GM18520 (cell line): ENCODE measurements at regions not wholly inside any gene's neighbourhood (a gene's known extent, or its start where the extent isn't known, plus 50 kb on each side); places are given as distances from the start of the nearest gene placed in this dataset.

Source experiments
- ATAC-seq: cut with Tn5 transposase; IDR thresholded peaks from one replicate; pipeline ENCODE4 v1.9.1; 2021; ENCODE audit not compliant: unreplicated experiment

DNA sequence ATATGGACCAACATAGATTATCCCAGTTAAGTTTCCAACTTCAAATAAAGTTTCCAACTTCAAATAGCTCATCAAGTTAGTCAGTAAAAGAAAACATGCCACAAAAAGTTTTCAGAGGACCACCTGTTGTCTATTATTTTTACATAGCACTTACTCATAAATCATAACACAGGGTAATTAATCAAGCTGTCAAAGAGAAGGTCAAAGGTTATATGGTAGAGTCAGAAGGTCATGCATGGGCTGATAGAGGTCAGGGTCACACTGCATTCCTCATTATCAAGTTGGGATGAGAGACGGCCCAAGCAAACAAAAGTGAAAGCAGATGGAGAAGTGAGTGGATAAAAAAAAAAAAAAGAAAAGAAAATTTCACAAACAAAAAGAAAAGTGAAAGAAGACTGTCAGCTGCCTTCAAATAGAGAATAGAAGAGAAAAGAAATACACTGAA is 145.5 kb upstream of the POU5F2 start:
- no peak for ATAC-seq

DNA sequence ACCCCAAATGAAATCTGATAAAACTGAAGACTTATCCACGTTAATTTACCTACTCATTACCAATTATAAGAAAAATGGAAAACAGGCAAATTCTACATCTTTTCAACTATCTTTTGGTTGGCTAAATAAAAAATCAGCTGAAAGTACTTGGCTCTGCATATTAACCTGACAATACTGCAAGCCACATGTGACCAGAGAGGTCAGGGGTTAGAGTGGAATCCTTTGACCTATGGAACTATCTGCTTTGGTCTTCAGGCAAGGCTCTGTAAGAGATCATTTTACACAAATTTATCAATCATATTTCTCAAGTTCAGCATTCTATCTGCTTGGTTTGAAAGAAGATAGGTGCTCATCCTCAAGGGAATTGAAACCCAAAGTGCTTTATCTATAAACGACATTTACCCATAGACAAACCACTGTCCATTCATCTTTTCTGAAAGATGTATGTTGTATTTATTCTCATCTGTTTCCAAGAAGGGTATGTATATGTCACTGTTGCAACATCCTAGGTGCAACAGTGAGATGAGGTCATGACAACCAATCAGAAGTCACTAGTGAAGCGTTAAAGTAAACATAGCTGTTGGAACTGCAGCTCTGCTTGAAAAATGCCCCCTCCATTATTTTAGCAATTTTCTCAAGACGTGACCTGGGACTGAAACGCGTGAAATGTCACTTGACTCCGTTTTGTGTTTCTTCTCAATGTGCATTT is 144.9 kb upstream of the POU5F2 start:
- no peak for ATAC-seq

DNA sequence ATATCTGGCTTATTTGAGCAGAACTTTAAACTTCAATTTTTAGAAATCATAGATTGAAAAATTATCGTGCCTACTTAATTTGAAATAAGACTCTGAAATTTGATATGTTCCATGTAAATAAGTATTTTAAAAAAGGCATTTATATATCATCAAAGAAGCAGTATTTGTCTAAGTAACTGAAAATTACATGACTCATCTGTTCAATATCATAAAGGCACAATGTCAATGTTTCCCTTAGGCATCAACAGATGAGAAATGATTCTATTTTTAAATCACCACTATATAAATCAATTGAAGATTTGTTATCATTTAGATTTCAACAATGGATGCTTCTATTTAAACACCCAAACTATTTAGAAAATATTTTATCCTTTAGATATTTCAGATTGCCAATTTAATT is 142.9 kb upstream of the POU5F2 start:
- ATAC-seq: no peak

DNA sequence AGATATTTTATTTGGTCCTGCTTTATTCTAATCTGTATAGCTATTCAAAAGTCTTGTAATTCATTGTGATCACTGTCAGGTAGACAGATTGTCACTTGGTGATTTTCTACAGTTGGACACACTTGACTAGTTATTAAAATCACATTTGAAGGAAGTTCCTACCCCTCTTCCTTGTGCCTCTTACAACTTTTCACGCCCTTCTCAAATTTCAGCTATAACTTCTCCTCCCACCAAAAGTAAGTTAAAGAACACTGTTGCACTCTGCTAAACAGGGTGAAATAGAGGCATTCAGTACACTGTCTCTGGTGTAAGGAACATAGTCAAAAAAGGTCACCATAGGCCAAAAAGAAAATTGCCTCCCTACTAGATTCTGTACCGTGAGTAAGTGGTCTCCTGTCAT is 142.1 kb upstream of the POU5F2 start:
- no peak for ATAC-seq

DNA sequence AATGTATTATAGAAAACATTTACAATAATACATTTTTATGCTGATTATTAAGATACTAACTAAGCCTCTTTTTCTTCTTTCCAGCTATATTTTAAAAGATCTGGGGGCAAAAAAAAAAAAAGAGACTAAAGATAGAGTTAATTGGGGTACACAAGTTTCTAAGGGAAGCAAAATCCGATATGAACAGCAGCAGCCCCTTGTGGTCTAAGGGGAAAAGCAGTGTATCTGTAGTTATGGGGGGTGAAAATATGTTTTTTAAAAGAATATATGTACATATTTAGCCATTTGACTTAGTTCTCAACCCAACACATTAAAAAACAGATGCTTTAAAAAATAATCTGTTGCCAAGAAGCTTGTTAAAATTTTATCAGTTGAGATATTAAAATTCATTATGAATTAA is 134.3 kb upstream of the POU5F2 start:
- no peak for ATAC-seq

DNA sequence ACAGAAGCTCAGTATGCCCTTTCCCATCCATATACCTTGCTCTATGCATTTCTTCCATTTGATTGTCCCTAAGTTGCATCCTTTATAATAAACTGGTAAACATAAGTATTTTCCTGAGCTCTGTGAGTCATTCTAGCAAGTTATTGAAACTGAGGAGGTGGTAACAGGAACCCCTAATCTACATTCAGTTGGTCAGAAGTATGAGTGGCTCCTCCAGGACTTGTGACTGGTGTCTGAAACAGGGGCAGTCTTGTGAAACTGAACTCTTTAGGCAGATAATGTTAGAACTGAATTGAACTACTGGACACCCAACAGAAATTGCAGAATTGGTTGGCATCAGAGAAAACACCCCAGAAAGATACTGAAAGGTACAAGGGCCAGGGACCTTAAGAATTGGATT is 133.1 kb upstream of the POU5F2 start:
- peak; percentile 69 for ATAC-seq

DNA sequence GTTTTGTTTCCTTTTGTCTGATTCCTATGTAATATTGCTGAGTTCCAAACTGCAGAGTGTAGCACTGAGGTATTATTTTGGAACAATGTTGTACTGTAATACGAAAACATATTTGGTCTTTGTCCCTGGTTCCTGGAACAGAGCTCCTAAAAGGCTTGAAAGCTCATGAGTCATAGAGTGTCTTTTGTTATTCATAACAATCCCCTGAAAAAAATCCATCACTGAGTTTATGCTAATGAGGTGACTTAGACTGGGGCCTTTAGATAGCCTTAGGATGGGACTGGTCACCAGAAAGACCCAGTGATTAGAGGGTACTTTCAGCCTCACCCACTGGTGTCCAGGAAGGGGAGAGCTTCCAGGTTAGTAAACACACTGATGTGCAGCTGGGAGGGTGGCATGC is 132.7 kb upstream of the POU5F2 start:
- peak; percentile 83 for ATAC-seq

DNA sequence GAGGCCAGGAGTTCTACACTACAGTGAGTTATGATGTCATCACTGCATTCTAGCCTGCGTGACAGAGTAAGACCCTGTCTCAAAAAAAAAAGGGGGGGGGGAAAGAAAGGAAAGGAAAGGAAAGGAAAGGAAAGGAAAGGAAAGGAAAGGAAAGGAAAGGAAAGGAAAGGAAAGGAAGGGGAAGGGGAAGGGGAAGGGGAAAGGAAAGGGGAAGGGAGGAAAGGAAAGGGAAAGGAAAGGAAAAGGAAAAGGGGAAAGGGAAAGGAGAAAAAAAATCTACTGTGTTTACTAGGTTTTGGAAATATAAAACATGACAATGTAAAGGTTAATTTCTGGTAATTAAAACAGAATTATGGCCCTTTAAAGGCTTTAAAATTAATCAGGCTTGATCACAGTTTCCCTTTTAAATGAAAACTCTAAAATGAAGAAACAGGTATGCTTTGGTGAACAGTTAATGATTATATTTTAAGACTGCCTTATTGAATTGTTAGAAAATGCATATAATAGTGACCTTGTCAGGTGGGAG is 131.9 kb upstream of the POU5F2 start:
- no peak for ATAC-seq

DNA sequence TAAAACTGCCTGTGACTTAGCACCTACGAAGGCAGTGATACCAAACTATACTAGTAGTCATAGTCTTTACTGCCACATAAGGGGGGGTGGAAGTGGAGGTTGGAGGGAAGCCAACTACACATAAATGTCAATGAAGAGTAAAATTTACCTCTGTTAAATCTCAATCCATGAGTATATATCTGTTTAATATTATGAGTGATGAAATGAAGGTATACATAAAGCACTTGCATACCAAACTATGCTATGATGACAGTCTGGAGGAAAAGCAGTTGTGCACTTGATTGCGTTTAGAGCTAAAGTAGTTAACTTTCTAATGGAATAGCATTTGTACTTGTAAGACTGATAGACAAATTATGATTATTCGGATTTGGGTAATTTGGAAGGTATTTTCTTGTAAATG is 129.2 kb upstream of the POU5F2 start:
- no peak for ATAC-seq

DNA sequence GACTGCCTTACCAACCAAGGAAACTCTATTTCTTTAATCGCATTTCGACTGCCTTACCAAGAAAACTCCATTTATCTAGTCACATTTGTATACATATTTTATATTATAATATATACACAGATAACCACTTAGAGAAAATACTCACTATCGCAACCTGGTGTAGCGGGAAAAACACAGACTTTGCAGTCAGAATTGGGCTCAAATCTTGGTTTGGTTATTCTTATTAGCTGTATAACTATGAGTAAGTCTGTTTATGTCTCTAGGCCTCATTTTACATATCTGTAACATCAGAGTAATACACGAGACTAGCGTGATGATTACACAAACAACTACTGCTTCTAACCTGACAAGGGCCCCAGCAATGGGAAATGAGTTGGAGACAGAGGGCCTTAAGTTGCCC is 127.5 kb upstream of the POU5F2 start:
- no peak for ATAC-seq

DNA sequence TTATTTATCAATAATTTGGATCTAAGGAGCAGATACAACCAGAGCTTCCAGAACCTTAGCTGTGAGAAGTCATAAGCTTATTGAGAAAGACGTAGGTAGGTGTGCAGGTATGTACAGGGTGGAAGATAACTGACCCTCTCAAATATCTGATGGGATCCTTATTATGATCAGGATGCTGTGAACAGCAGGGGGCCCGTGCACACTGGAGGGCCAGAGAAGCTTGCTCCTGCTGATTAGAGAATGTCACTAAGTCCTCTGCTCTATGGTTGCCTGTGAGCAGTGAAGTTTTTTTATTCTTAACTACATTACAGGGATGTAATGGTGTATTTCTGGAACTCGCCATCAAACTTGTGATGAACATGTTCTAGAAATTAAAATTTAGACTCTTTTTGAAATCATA is 108.9 kb upstream of the POU5F2 start:
- no peak for ATAC-seq

DNA sequence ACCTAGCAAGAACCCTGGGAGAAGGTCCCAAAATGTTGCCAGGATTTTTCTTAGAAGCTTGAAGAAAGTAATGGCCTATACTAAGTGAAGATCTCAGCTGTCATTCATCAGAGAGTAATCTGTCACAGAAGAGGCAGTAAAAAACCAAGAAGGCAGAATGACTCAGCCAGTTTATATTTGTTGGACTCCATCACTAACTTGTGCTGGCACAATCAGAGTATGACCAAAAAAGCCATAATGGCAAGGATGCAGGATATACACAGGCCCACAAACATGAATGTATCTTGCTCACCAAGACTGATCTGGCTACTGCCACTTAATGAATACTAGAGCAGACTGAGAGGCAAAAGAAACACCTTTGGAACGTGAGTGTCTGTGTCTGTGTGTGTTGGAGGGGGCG is 104.0 kb upstream of the POU5F2 start:
- no peak for ATAC-seq

DNA sequence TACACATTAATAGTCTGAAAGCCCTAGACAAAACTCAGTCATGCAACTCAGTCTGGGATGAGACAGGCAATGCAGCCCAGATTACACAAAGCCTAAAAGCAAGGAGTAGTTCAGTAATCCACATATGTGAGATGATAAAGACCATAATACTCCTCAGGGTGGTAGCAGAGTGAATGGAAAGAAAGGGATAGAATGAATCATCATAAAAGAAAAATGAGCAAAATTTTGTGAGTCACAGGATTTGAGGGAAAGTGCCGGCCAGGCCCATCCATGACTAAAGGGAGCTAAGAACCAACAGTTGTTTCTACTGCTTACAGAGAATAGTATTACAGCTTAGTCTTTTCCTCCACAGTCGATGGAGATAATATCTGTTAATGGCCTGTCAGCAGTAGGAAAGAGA is 90.0 kb upstream of the POU5F2 start:
- ATAC-seq: no peak

DNA sequence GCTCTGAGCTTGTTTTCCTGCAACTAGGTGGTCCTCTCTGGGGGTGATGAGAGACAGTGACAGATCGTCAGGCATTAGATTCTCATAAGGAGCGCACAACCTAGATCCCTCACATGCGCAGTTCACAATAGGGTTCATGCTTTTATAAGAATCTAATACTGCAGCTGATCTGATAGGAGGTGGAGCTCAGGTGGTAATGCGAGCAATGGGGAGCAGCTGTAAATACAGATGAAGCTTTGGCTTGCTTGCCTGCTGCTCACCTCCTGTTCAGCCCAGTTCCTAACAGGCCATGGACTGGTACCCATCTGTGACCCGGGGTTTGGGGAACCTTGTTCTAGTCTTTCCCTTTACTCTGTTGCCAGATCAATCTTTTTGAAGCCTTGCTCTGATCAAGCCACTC is 89.5 kb upstream of the POU5F2 start:
- ATAC-seq: no peak

DNA sequence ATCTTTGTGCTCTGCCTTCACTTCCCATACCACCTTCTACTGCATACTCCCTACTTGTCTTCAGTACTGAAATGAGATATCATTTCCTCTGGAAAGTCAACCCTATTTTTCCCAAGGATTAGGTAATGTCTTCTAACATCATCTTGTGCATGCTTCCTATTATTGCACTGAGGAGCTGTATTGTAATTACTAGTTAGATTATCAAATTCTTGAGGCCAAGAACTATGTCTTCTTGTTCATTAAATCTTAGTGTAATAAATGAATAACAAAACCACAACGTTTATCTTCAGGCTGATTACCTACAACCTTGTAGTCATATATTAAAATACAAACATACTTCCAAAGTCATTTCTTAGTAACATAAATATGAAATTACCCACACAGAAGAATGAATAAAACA is 87.9 kb upstream of the POU5F2 start:
- ATAC-seq: no peak

DNA sequence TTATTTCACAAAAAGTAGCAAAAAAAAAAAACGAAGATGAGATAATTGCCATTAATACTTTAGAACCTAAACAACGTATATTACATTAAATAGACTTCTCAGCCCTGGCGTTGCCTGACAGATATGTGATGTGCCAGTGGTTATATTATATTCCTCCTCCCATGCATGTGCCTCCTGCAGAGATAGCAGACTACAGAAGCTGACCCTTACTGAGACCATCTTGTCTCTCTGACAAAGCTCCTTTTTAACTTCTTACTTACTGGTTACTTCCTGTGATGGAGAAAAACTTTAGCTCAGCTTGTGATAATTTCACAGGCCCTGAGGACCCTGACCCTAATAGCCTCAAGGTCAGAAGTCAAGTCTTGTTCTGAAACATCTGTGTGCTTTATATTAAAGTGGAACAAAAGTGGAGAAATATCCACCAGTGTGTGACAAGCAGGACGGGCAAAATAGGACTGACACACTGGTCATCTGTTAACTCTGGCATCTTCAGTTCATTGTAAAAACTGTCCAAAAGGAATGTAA is 80.6 kb upstream of the POU5F2 start:
- ATAC-seq: no peak

DNA sequence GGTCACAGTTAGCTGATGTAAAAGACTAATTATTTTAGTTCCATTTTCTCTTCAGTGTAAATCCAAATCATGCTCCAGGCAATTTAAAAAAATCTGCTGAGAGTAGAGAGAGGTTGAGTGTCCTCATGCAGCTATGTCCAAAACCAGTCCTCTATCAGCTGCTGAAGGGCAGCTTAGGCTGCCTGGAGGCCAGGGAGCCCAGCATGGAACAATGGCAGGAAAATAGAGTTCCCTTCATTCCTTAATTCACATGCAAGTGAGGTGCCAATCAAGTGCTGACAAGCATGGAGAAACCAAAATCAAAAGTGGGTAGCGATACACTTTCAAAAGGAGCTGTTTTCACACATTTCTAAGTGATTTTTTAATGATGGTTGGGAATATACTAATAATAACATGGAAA is 78.3 kb upstream of the POU5F2 start:
- no peak for ATAC-seq

DNA sequence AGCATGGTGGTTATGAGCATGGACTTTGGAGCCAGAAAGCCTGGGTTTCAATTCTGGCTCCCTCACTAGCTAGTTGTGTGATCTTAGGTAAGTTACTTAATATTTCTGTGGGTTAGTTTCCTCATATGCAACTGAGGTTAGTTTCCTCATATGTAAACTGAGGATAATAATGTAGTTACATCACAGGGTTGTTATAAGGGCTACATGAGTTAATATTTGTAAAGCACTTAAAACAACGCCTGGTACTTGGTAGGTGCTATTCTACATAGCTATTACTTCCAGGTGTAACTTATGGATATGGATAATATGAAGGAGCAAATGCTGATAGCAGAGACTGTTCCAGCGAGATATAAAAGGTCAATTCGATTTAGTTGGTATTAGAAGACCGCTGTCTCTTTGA is 69.4 kb upstream of the POU5F2 start:
- ATAC-seq: no peak

DNA sequence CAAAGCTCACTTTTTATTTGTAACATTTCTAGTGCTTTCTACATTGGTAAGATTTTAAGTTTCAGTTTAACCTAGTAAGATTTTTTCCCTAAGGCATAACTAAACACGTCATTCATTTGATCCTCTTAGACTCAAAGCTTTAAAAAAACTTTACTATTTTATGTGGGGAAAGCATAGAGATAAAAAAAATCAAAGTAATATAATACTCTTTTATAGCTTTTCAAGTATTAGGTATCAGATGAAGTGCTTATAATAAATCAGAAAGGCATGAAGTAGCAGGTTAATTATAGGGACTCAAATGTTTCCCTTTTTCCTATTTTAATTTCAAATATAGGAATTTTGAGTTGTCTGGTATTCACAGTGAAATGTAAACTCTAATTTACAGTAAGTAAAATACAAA is 68.0 kb upstream of the POU5F2 start:
- no peak for ATAC-seq

DNA sequence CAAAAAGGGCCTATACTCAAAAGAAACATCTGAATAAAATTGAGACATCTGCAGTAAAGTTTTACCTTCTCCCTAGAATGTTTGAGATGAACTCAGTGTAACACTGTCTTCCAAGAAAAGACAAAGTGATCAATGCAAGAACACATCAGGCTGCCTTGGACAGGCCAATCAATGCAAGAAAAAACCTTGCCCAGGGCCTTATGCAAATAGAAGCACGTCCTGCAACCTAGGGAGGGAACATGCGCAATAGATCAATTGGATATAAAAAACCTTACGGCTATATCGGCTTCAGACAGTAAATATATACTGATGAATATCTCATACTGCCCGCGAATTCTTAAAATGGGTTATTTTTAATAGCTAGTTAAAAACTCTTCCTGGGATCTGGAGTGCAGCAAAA is 66.4 kb upstream of the POU5F2 start:
- ATAC-seq: no peak

DNA sequence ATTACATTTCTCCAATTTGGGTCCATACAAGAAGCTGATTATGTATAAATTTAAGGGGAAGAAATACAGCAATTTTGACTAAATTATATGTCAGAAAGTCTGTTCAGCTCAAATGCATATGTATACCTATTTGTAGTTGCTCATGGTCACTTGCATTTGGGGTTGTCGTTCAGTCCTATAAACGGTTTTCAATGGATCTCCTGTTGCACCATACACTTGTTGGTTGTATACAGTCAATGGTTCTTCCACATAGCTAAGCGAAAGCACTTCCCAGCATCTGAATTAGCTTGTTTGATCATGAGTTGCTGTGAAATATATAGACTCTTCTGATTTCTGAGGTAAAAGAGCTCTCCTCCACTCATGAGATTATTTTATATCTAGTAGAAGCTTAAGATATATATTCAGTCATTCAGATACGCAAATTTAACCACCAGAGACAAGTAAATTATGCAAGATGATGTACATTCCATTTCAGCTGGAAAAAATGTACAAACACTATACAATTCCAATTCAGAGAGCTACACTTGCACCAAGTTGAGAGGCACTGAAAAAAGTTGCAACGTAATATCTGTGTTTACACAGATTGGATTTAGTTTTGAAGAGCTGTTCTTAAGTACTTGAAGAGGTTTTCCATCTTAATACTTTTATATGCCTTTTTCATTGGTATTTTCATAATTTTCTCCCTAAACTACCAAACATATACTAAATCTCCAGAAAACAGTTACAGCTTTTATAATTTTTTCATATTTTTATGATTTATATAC is 64.4 kb upstream of the POU5F2 start:
- no peak for ATAC-seq
